GM19023 (cell line): ENCODE measurements at regions not wholly inside any gene's neighbourhood (a gene's known extent, or its start where the extent isn't known, plus 50 kb on each side); places are given as distances from the start of the nearest gene placed in this dataset.

Experiments
- ATAC-seq: cut with Tn5 transposase; IDR thresholded peaks from one replicate; pipeline ENCODE4 v1.9.1; 2021; ENCODE audit warnings: mild to moderate bottlenecking, moderate library complexity; ENCODE audit not compliant: unreplicated experiment

- ATAC-seq: no peak
Observed at GRCh38 chr2:123283431-123283830, 741.7 kb upstream of the CNTNAP5 start.

- no peak for ATAC-seq
Observed at GRCh38 chr2:123303731-123304130, 721.4 kb upstream of the CNTNAP5 start.
